Transverse colon (tissue), 4 donors: ENCODE measurements at regions not wholly inside any gene's neighbourhood (a gene's known extent, or its start where the extent isn't known, plus 50 kb on each side); places are given as distances from the start of the nearest gene placed in this dataset.

ENCODE experiments used
- POLR2A ChIP-seq: fragments of 450-650 bp; IDR thresholded peaks from one replicate; pipeline ENCODE4 v1.6.1; 2016; ENCODE audit warnings: antibody characterized with exemption, mild to moderate bottlenecking, moderate library complexity
- POLR2AphosphoS5 ChIP-seq, 3 donors: sonication (generic); formaldehyde crosslinking; IDR thresholded peaks; one replicate each; pipeline ENCODE4 v1.6.1; 2016; ENCODE audit warnings: antibody characterized with exemption in 3 of 3
- TF ChIP-seq, protein P1 (sequence below), 5 experiments: fragments of 200-600 bp in 3 of 5; fragments of 450-650 bp in 2 of 5; sonication (generic) in 3 of 5; IDR thresholded peaks; 1 replicate in 2 of 5; 2 replicates in 3 of 5; pipeline ENCODE4 v1.5.1; 2016 to 2017; ENCODE audit warnings: antibody characterized with exemption in 5 of 5, inconsistent platforms in 3 of 5, mild to moderate bottlenecking in 2 of 5, moderate library complexity in 1 of 5

GRCh38 chr11:122273476-122274191 lies 157.6 kb upstream of the BLID start:
- TF ChIP-seq, protein P1, sequence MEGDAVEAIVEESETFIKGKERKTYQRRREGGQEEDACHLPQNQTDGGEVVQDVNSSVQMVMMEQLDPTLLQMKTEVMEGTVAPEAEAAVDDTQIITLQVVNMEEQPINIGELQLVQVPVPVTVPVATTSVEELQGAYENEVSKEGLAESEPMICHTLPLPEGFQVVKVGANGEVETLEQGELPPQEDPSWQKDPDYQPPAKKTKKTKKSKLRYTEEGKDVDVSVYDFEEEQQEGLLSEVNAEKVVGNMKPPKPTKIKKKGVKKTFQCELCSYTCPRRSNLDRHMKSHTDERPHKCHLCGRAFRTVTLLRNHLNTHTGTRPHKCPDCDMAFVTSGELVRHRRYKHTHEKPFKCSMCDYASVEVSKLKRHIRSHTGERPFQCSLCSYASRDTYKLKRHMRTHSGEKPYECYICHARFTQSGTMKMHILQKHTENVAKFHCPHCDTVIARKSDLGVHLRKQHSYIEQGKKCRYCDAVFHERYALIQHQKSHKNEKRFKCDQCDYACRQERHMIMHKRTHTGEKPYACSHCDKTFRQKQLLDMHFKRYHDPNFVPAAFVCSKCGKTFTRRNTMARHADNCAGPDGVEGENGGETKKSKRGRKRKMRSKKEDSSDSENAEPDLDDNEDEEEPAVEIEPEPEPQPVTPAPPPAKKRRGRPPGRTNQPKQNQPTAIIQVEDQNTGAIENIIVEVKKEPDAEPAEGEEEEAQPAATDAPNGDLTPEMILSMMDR (IDR thresholded peaks at IDR 0.05): no peak
- TF ChIP-seq POLR2A (no peak), POLR2AphosphoS5 (IDR thresholded peaks at IDR 0.05) (no peak)
